ENCODE measurements at regions not wholly inside any gene's neighbourhood (a gene's known extent, or its start where the extent isn't known, plus 50 kb on each side); places are given as distances from the start of the nearest gene placed in this dataset.

DNA sequence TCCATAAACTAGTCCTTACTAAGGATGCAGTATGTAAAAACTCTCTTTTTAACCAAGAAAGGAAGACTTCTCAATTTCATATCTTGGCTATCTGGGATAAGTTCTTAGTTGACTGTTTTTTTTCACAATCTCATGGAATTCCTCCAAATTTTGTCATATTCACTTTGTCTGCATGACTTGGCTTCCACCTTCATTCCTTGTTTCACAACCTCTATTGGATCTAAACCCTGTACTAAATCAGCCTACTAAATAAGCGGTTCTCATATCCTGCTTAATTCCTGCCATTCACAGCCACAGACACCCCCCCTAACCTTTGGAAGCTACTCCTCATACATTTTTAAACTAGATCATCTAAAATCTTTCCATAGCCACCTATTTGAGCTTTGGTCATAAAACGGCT, 370.6 kb upstream of the NAALADL2 start:
- TF ChIP-seq TAF1 (IDR thresholded peaks at IDR 0.05; ENCODE audit: borderline replicate concordance, insufficient read depth, low read length): no peak

DNA sequence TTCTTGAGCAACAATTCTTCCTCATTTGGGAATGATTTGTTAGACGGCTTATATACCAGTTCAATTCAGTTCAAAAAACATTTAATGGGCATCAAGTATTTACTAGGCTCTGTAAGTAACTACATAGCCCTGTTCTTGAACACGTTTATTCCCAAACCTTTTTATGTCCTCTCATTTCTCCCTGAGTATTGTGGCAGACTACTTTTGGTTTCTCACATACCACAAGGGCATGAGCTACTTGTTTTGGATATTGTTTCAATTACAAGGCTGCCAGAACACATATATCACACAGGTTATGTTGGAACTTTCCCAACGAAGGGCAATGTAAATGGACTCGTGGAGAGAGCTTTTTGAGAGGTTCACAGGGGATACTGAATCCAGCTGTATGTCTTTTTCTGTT, 363.8 kb upstream of the NAALADL2 start:
- TF ChIP-seq, protein P1, sequence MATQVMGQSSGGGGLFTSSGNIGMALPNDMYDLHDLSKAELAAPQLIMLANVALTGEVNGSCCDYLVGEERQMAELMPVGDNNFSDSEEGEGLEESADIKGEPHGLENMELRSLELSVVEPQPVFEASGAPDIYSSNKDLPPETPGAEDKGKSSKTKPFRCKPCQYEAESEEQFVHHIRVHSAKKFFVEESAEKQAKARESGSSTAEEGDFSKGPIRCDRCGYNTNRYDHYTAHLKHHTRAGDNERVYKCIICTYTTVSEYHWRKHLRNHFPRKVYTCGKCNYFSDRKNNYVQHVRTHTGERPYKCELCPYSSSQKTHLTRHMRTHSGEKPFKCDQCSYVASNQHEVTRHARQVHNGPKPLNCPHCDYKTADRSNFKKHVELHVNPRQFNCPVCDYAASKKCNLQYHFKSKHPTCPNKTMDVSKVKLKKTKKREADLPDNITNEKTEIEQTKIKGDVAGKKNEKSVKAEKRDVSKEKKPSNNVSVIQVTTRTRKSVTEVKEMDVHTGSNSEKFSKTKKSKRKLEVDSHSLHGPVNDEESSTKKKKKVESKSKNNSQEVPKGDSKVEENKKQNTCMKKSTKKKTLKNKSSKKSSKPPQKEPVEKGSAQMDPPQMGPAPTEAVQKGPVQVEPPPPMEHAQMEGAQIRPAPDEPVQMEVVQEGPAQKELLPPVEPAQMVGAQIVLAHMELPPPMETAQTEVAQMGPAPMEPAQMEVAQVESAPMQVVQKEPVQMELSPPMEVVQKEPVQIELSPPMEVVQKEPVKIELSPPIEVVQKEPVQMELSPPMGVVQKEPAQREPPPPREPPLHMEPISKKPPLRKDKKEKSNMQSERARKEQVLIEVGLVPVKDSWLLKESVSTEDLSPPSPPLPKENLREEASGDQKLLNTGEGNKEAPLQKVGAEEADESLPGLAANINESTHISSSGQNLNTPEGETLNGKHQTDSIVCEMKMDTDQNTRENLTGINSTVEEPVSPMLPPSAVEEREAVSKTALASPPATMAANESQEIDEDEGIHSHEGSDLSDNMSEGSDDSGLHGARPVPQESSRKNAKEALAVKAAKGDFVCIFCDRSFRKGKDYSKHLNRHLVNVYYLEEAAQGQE (IDR thresholded peaks at IDR 0.05; ENCODE audit: insufficient read depth in 1 of 2, low read depth in 2 of 2, low read length in 2 of 2): no peak
- no peak for TF ChIP-seq POLR2AphosphoS5 (IDR thresholded peaks at IDR 0.05; ENCODE audit: low read depth, low read length)
- no peak for TF ChIP-seq SIN3A (IDR thresholded peaks at IDR 0.05; ENCODE audit: borderline replicate concordance, insufficient read depth, low read length)
- TF ChIP-seq FOXP2 (optimal IDR thresholded peaks at IDR 0.05; ENCODE audit: borderline replicate concordance, extremely low read depth, extremely low read length, insufficient read depth): no peak

DNA sequence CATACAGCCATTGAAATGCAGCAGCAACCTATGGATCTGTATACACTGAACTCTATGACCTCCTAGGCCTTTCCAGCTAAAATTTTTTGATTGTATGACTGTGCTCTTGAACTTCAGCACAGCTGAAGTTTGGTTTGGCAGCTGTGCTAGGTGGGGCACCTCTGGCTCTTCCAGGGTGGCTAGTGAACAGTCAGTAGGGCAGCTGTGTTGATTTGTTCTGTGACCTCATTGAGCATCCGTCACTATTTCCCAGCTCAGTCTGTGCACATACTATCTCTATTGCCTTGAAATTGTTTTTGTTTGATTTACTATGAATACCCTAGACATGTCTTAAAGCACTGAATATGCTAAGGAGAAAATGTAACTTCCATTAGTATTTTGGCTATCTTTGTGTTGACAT, 363.2 kb upstream of the NAALADL2 start:
- TF ChIP-seq SIN3A (IDR thresholded peaks at IDR 0.05; ENCODE audit: borderline replicate concordance, insufficient read depth, low read length) (no peak), FOXP2 (optimal IDR thresholded peaks at IDR 0.05; ENCODE audit: borderline replicate concordance, extremely low read depth, extremely low read length, insufficient read depth) (no peak), POLR2AphosphoS5 (IDR thresholded peaks at IDR 0.05; ENCODE audit: low read depth, low read length) (no peak)
- TF ChIP-seq, protein P1 (IDR thresholded peaks at IDR 0.05; ENCODE audit: insufficient read depth in 1 of 2, low read depth in 2 of 2, low read length in 2 of 2): no peak

DNA sequence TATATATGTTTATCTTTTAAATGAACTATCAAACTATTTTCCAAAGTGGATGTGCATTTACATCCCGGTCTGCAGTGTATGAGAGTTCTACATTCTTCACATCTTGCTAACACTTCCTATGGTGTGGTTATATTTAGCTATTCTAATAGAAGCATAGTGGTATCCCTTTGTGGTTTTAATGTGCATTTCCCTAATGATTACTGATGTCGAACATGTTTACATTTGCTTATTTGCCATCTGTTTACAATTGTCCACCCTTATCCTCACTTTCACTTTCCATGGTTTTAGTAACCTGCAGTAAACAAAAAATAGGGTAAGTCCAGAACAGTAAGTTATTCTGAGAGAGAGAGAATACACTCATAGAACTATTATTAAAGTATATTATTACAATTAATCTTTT, 360.5 kb upstream of the NAALADL2 start:
- no peak for TF ChIP-seq TAF1 (IDR thresholded peaks at IDR 0.05; ENCODE audit: borderline replicate concordance, insufficient read depth, low read length)
- no peak for TF ChIP-seq SIN3A (IDR thresholded peaks at IDR 0.05; ENCODE audit: borderline replicate concordance, insufficient read depth, low read length)
- no peak for TF ChIP-seq FOXP2 (optimal IDR thresholded peaks at IDR 0.05; ENCODE audit: borderline replicate concordance, extremely low read depth, extremely low read length, insufficient read depth)
- TF ChIP-seq POLR2AphosphoS5 (IDR thresholded peaks at IDR 0.05; ENCODE audit: low read depth, low read length): no peak
- TF ChIP-seq, protein P1 (IDR thresholded peaks at IDR 0.05; ENCODE audit: insufficient read depth in 1 of 2, low read depth in 2 of 2, low read length in 2 of 2): no peak

DNA sequence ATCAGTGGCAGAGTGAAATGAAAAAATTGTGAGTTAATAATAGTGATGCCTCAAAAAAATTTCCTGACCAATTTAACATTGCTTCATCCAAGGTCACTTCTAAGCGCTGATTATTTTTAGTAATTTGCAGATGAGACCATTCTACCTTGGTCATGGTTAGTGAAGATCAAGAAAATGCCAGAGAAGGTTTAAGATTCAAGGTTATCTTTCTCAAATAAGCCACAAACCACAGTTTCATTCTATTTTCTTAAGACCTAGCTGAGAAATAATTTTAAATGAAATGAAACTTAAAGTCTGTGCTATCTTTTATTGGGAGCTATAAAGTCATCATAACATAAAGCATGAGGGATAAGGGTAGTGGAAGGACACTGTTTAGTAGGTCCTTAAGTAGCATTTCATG, 353.9 kb upstream of the NAALADL2 start:
- TF ChIP-seq, protein P1 (IDR thresholded peaks at IDR 0.05; ENCODE audit: insufficient read depth in 1 of 2, low read depth in 2 of 2, low read length in 2 of 2): no peak
- no peak for TF ChIP-seq TAF1 (IDR thresholded peaks at IDR 0.05; ENCODE audit: borderline replicate concordance, insufficient read depth, low read length)
- no peak for TF ChIP-seq FOXP2 (optimal IDR thresholded peaks at IDR 0.05; ENCODE audit: borderline replicate concordance, extremely low read depth, extremely low read length, insufficient read depth)
- no peak for TF ChIP-seq POLR2AphosphoS5 (IDR thresholded peaks at IDR 0.05; ENCODE audit: low read depth, low read length)
- no peak for TF ChIP-seq SIN3A (IDR thresholded peaks at IDR 0.05; ENCODE audit: borderline replicate concordance, insufficient read depth, low read length)
